ENCODE measurements at regions not wholly inside any gene's neighbourhood (a gene's known extent, or its start where the extent isn't known, plus 50 kb on each side); places are given as distances from the start of the nearest gene placed in this dataset.

DNA sequence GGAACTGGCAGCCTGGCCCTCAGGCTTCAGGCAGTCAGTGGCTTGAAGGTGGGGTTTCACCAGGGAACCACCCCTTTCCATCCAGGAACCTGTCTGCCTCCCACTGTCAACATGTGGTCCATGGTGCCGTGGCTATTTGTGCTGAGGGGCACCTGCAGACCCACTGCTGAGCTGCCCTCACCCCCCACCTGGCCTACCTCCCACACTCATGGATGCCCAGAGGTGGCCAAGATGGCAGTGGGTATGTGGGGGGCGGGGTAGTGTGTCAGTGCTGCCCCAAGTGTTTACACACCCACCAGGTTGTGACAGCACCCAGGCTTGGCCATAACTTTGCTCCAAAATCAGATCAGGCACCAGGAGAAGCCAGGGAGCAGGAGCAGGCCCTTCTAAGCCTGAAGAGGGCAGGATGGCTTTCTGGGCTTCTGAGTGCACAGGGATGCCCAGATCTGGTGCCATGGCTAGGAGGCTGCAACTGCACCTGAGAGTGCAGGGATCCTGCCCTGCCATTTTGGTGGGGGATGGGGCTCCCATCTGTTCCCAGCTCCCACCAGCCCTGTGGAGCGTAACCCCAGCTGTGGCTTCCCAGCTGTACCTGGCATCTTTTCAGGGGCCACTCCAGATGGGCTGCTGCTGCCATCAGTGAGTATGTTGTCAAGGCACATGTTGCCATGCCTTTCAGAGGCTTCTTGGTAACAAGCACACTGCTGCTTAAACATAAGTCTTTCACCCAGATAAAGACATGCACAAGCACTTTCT is 263.9 kb downstream of the LRIG3 start:
- TF ChIP-seq, protein P1, sequence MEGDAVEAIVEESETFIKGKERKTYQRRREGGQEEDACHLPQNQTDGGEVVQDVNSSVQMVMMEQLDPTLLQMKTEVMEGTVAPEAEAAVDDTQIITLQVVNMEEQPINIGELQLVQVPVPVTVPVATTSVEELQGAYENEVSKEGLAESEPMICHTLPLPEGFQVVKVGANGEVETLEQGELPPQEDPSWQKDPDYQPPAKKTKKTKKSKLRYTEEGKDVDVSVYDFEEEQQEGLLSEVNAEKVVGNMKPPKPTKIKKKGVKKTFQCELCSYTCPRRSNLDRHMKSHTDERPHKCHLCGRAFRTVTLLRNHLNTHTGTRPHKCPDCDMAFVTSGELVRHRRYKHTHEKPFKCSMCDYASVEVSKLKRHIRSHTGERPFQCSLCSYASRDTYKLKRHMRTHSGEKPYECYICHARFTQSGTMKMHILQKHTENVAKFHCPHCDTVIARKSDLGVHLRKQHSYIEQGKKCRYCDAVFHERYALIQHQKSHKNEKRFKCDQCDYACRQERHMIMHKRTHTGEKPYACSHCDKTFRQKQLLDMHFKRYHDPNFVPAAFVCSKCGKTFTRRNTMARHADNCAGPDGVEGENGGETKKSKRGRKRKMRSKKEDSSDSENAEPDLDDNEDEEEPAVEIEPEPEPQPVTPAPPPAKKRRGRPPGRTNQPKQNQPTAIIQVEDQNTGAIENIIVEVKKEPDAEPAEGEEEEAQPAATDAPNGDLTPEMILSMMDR (conservative IDR thresholded peaks at IDR 0.05 in 1 of 2, IDR thresholded peaks at IDR 0.05 in 1 of 2; ENCODE audit: extremely low read depth in 1 of 2, insufficient read depth in 1 of 2, low read depth in 1 of 2, low read length in 2 of 2) = no peak
- TF ChIP-seq EZH2 (IDR thresholded peaks at IDR 0.05; ENCODE audit: borderline replicate concordance, low read length) = no peak

Data from mammary epithelial cell (primary cell).